ENCODE measurements at regions not wholly inside any gene's neighbourhood (a gene's known extent, or its start where the extent isn't known, plus 50 kb on each side); places are given as distances from the start of the nearest gene placed in this dataset.
"Not testable (repeated sequence)": the region's sequence is repeated elsewhere in the genome, so short reads cannot be mapped to it uniquely, and the experiment has no call there.

DNA sequence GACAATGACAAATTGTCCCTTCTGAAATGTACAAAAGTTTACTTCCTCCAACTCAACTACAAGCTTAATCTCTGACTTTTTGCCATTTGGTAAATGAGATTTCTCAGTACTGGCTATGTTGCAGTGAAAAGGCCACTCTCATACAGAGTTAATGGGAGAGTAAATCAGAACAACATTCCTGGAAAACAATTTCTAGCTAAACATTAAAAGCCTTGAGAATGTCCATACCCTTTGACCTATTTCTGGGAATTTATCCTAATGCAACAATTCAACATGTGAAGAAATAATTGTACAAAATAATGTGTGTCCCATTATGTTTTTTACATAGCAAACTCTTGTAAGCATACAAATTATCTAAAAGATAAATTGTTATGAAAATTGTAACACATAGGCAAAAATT is 56.3 kb upstream of the SPEF2 start:
- no peak for DNase-seq (ENCODE audit: low read depth)

DNA sequence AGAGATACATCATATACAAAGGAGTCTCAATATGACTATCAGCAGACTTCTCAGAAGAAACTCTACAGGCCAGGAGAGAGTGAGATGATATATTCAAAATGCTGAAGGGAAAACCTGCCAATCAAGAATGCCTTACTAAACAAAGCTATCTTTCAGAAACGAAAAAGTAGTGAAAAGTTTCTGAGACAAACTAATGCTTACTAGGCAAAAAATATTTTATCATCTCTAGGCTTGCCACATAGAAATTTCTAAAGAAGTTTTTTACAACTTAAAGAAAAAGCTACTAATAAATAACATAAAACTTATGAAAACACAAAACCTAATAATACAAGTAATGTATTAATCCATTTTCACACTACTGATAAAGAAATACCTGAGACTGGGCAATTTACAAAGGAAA is 59.9 kb upstream of the SPEF2 start:
- DNase-seq (ENCODE audit: low read depth) = no peak

DNA sequence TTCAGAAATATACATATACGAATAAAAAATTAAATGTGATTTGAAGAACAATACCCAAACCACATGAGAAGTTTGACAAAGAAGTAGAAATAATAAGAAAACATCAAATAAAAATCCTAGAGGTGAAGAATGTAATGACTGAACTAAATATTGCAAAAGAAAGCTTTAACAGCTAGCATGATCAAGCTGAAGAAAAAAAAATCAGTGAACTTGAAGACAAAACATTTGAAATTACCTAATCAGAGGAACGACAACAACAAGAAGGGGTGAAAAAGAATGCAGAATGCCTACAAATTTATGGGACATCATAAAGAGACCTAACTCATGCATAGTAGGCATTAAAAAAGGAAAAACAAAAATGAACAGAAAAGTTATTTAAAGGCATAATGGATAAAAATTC is 60.5 kb upstream of the SPEF2 start:
- no peak for DNase-seq (ENCODE audit: low read depth)

DNA sequence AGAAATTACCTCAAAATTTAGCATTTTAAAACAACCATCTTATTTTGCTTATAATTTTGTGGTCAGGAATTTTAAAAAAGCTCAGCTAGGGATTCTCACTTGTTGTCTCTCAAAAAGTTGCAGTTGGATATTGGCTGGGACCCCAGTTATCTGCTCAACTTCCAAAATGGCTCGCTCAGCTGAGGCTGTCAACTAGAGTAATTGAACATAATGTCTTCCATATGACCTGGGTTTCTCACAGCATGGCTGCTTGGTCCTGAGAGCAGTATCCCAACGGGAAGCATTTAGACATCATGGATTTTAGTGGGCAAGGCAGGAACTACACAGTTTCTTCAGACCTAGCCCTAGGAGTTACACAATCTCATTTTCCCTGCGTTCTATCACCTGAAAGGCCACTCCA is 63.6 kb upstream of the SPEF2 start:
- no peak for DNase-seq (ENCODE audit: low read depth)

DNA sequence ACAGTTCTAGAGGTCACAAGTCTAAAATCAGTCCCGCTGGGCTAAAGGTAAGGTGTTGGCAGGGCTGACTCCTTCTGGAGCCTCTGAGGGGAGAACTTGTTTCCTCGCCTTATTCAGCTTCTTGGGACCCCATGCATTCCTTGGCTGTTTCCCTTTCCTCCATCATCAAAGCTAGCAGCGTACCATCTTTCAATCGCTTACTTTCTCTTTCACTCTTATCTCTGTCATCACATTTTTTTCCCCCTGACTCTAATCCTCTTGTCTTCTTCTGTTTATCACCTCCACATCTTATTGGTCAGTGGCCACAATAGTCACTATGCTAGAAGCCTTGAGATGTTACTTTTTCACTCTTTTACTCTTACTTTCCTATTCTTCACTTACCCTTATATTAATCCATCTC is 72.5 kb upstream of the SPEF2 start:
- no peak for DNase-seq (ENCODE audit: low read depth)

DNA sequence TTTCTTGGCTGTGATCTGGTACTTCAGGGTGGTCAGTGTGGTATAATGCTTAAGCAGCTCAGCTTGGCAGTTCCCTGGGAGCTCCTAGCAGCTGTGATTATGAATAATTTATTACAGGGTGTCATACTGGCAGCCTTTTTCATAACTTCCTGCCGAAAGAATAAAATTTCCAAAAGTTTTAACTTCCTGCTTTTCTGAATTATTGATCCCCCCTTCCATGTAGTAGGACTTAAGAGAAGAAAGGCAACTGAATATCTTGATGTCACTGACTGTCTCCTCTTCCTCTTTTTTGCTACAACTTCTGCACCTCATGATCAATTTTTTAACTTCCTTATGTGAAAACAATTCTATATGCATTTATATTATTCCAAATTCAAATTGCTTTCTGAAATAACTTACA is 74.3 kb upstream of the SPEF2 start:
- no peak for DNase-seq (ENCODE audit: low read depth)

DNA sequence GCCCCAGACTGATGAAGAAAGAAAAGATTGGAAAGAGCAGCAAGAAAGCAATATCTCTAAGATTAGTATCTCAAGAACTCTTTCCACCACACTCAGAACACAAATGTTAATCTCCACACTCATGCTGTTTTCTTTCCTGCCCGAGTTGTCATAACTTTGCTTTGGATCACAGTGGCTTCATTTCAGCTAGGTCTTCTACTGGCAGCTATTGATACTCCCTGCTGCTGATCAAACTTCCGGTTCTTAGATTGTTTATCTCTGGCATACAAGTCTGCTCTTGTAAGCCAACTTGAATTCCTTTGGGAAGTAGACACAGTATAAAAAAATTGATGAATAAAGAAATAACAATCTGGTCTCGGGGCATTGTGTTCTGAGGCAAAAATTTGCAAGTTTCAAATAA is 77.7 kb upstream of the SPEF2 start:
- DNase-seq (ENCODE audit: low read depth) = no peak

DNA sequence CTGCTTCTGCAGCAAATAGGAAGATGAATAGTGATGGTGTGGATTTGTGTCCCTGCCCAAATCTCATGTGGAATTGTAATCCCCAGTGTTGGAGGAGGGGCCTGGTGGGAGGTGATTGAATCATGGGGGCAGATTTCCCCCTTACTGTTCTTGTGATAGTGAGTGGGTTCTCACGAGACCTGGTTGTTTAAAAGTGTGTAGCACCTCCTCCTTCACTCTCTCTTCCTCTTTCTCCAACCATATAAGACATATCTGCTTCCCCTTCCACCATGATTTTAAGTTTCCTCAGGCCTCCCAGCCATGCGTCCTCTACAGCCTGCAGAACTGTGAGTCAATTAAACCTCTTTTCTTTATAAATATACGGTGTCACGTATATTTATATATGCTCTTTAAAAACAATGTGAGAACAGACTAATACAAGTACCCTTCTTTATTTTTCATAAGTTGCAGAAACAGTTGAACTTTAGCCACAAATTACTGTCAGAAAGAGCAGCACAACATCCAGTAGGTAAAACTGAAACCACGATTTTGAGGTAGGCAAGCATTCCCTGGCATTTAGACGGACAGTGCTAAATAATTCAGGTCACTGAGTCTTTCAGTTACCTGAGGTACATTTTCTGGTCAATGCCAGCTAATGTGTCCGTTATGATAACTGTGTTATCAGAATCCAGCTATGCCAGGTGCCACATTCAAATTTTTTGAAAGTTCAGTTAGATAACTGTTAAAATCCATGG is 79.3 kb upstream of the SPEF2 start:
- DNase-seq (ENCODE audit: low read depth) = no peak

DNA sequence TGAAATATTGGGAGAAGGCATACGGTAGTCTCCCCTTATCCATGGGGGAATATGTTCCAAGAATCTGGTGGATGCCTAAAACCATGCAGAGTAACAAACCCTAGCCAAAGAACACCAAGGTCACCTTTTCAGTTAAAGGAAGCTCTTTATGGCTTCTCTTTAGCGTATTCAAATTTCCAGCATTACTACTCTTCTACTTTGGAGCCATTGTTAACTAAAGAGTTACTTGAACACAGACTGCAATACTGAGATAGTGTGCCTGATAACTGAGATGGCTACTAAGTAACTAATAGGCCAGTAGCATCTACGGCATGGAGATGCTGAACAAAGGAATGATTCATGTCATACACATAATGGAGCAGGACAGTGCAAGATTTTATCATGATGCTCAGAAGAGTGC is 84.5 kb upstream of the SPEF2 start:
- DNase-seq (ENCODE audit: low read depth) = no peak

DNA sequence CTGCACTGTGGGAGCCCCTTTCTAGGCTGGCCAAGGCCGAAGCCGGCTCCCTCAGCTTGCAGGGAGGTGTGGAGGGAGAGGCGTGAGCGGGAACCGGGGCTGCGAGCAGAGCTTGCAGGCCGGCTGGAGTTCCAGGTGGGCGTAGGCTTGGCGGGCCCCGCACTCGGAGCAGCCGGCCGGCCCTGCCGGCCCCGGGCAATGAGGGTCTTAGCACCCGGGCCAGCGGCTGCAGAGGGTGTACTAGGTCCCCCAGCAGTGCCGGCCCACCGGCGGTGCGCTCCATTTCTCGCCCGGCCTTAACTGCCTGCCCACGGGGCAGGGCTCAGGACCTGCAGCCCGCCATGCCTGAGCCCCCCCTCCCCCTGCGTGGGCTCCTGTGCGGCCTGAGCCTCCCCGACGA is 86.1 kb upstream of the SPEF2 start:
- not testable (repeated sequence) for DNase-seq (ENCODE audit: low read depth)

DNA sequence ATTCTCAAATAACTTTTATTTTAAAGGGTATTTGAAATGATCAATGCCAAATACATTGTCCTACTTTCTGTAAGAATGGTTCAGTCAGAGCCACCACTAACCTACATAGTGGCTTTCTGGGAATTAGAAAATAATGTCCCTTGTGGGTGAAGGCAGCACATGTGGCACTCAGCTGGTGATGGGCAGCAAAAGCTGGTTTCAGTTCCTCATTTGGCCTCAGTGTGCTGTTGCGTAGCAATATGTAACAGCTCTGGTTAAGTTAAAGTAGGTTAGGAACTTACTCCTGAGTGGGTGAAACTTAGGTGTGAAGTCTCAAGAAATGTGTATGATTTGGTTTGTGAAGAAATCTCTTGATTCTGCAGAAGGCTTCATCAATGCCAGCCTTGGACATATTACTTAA is 99.6 kb upstream of the SPEF2 start:
- no peak for DNase-seq (ENCODE audit: low read depth)

DNA sequence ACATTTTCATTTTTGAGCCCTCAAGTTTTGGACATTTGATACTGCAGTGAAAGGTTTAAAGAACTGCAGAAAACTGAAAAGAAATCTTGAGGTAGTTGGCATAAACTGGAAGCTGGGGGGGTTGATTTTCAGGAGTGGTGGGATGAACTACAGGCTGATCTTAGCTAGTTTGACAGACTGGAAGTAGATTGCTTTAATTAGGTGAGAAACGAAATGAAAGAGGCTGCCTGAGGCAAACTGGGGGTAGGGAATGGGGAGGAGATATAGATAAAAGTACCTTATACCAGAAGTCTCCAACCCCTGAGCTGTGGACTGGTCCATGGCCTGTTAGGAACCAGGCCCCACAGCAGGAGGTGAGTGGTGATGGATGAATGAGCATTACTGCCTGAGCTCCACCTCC is 101.4 kb upstream of the SPEF2 start:
- DNase-seq (ENCODE audit: low read depth) = no peak

DNA sequence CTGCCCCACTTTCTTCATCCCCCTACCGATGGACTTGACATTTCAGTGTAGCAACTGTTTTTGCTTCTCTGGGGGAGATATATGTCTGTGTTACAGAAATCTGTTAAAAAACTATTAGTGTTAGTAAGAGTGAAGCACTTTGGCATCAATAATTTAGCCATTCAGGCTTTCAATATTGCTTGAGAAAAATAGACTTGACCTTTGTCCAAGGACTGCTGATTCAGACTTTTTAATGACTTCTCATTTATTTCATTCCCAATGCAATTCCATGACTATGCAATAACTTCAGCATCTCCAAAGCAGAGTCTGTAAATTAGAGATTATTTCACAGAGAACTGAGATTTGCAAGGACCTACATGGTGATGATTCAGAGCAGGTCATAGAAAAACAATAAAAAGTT is 104.1 kb upstream of the SPEF2 start:
- DNase-seq (ENCODE audit: low read depth) = no peak

DNA sequence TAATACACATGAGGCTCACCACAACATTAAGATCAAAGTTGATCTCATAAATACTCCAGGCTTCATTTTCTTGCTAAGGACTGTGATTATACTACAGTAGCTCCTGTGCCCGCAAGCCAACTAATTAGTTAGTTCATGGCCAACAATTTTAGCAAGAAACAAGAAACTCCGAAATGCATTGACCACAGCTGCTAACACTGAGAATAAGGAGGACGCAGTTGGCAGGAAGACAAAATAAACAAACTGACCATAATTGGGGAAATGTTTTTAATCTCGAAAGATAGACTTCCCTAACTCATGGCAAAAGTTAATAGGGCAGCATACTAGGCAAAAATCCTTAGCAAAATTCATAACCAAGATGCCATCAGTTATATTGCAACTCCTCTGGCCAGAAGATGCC is 115.5 kb upstream of the SPEF2 start:
- DNase-seq (ENCODE audit: low read depth) = no peak

DNA sequence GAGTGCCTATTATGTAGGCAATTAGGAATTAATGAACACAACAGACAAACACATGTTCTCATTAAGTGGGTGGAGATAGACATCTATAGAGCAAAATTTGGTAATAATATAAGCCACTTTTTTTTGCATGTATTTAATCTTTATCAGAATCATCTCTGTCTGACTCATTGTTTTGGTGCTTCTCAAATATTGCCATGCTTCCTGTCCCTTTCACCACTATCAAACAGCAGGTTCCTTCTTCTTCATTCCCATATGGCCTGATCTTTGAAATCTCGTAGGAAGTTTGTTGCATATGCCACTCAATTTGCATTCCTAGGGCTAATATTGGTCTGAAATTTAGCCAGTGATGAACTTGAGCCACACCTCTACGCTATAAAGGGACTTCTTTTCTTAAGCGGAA is 128.9 kb upstream of the SPEF2 start:
- no peak for DNase-seq (ENCODE audit: low read depth)

DNA sequence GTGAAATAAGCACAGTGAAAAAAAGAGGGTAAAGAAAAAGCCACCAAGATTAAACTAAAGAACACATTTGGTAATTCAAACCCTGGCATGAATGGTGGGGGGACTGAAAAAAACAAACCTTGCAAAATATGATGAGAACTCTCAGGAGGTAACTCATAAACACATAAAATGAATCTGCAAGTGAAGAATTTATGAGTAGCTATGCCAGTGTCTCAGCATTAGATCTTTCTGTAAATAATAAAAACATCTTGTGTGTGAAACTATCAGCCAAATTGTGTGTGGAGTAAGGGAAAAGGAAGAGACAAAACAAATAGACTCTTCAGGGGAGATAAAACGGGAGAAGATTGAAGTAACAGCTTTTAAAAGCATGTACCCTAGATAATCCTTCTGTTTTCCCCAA is 129.6 kb upstream of the SPEF2 start:
- DNase-seq (ENCODE audit: low read depth) = no peak

DNA sequence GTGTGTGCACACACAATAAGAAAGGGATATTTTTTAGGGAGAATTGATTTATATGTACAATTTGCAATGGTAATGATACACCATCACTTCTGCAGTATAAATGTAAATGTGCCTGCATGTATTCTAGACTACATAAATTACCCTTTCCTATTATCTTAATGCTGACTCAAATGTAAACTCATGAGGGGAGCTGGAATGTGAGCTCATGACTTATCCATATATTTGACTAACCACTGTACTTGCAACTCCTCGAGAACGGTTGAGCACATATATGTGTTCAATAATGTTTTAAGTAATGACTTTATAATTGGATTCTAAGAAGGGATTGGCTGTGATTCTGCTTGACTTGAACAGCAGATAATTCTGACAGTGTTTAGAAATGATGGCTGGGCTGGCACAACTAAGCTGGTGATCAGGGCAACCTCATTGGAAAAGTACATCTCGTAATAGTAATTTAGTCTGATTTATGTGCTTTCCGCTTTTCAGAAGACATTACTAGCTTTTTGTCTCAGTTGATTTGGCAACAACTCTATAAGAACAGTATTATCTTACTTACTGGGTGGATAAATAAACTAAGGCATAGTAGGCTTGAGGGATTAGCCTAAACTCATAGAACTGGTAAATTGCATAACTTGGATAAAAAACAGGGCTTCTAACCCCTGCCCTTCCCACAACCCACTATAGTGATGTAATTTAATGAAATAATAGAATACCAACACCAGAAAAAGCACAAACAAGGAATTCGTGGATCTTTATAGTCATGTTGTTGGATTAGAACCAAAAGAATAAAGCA is 130.2 kb upstream of the SPEF2 start:
- no peak for DNase-seq (ENCODE audit: low read depth)

DNA sequence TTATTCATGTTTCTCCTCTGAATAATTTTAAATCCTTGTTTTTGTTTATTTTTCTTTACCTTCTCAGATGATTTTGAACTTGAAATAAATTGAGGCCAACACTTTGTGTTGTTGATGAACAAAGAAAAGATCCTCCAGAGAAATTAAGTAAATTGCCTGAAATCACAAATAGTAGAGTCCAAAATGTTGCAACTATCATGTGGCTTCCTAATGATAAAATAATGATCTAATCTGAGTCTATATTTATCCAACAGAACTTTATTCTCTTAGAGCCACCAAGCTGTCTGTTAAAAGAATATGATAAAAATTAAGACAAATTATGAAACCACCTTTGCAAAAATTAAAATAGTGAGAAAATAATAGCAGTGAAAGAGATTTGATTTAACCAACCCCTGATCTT is 132.2 kb upstream of the SPEF2 start:
- DNase-seq (ENCODE audit: low read depth) = no peak

DNA sequence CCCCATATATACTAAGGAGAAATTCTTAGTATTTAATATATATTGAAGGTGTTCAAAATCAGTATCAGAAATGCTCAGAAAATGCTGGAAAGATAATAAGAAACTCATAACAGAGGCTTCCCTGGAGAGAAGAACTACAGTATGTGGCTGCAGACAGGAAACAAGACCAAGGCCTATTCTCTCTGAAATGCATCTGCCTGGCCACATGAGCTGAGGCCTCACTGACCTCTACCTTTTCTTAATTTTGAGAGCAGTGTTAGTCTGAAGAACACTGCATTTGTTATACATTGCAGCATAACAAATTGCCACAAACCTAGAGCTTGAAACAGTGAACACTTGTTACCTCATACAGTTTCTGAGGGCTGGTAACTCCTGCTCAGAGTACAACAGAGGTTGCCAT is 133.4 kb upstream of the SPEF2 start:
- no peak for DNase-seq (ENCODE audit: low read depth)

DNA sequence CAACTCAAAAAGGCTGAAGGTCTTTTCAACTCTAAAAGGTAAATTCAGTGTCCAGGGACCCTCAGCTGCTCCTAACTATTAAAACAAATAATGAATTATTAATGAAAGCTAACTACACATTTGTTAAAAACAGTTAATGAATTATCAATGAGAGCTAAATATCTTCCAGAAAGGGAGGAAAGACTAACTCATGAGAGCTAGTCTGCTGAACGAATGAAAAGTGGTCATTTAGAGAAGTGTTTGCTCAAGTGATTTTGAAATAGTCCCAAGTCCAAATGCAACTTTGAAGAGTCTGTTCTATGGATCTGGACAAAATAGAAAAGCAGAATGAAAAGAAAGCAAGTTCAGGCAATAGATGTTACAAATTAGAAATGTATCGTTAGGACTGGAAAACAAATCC is 133.9 kb upstream of the SPEF2 start:
- DNase-seq (ENCODE audit: low read depth) = no peak

DNA sequence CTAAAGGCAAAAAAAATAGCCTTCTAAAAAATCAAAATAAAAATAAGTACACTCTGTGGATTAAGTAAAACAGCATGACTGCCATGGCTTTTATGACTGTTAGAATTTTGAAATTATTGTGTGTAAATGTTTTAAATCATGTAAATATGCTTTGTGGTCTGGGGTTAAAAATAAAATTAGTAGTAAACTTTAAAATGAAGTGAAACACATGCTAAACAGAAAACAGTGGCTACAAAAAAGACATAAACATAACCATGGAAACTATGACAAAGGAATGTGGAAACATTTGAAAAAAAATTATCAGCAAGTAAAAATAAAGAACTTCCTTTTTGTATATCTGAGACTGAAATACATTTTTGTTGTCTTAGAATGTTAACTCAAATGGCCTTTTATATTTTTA is 134.5 kb upstream of the SPEF2 start:
- no peak for DNase-seq (ENCODE audit: low read depth)

DNA sequence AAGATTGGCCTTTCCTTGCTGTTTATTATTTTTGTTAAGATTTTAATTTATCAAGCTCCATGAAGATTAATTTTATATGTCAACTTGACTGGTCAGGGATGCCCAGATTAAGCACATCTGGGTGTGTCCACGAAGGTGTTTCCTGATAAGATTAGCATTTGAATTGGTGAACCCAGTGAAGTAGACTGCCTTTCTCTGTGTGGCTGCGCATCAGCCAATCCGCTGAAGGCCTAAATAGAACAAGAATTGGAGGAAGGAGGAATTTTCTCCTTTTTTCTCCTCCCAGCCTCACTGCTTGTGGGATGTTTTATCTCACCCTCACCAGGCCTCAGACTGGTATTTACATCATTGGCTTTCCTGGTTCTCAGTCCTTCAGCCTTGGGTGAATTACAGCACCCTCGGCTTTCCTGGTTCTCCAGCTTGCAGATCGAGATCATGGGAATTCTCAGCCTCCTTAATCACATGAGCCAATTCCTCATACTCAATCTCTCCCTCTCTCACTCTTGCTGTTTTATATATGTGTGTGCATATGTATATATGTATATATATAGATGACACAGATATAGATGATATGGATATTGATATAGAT is 135.4 kb upstream of the SPEF2 start:
- no peak for DNase-seq (ENCODE audit: low read depth)

Data from Daoy (cell line).